ENCODE measurements at regions not wholly inside any gene's neighbourhood (a gene's known extent, or its start where the extent isn't known, plus 50 kb on each side); places are given as distances from the start of the nearest gene placed in this dataset.

DNA sequence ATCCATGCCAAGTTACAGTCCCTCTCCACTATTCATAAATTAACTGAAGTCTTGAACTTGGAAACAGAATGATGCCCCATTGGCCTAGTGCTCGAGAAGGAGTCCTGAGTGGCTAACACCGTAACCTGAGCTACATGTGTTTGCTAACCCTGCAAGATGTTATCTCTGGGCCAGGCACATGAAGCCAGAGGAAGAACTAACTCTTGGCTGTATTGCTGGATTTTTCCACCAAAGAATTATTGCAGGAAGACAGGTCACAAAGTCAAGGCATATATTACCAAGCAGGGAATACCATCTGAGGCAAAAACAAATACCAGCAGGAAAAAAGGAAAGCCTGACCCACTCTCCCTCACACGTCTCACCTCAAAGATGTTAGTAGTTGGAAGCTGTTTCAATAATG is 148.9 kb upstream of the PHACTR1 start:
- Histone ChIP-seq H3K9me3 (ENCODE audit: low read length) (no peaks in the 10 kb centered on the region), H3K27me3 (ENCODE audit: insufficient read depth, low read length) (no peaks in the 10 kb centered on the region), H3F3A (ENCODE audit: insufficient read depth, low read length) (no peaks in the 10 kb centered on the region), H3K4me3 (ENCODE audit: low read depth, low read length, poor library complexity, severe bottlenecking) (no peak overlapping the region), H3K27ac (ENCODE audit: low read depth, low read length, poor library complexity, severe bottlenecking) (no peak overlapping the region), H3K4me1 (ENCODE audit: insufficient read depth, low read length, severe bottlenecking) (no peaks in the 10 kb centered on the region), H4K20me1 (ENCODE audit: insufficient read depth, low read length) (no peaks in the 10 kb centered on the region), H3K9ac (ENCODE audit: low read length) (no peak overlapping the region), H3K36me3 (ENCODE audit: insufficient read depth, low read length) (no peaks in the 10 kb centered on the region), H3K79me2 (ENCODE audit: insufficient read depth, low read length) (no peaks in the 10 kb centered on the region), H3K4me2 (ENCODE audit: low read length) (no peak overlapping the region), H2AFZ (ENCODE audit: low read length) (no peak overlapping the region; the same call in 1 of the 2 replicates), H3K9me2 (ENCODE audit: low read depth, low read length) (no peaks in the 10 kb centered on the region)
- TF ChIP-seq, protein P1, sequence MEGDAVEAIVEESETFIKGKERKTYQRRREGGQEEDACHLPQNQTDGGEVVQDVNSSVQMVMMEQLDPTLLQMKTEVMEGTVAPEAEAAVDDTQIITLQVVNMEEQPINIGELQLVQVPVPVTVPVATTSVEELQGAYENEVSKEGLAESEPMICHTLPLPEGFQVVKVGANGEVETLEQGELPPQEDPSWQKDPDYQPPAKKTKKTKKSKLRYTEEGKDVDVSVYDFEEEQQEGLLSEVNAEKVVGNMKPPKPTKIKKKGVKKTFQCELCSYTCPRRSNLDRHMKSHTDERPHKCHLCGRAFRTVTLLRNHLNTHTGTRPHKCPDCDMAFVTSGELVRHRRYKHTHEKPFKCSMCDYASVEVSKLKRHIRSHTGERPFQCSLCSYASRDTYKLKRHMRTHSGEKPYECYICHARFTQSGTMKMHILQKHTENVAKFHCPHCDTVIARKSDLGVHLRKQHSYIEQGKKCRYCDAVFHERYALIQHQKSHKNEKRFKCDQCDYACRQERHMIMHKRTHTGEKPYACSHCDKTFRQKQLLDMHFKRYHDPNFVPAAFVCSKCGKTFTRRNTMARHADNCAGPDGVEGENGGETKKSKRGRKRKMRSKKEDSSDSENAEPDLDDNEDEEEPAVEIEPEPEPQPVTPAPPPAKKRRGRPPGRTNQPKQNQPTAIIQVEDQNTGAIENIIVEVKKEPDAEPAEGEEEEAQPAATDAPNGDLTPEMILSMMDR (IDR thresholded peaks at IDR 0.05; ENCODE audit: low read length): no peak
- TF ChIP-seq EZH2 (IDR thresholded peaks at IDR 0.05; ENCODE audit: borderline replicate concordance, low read length): no peak

DNA sequence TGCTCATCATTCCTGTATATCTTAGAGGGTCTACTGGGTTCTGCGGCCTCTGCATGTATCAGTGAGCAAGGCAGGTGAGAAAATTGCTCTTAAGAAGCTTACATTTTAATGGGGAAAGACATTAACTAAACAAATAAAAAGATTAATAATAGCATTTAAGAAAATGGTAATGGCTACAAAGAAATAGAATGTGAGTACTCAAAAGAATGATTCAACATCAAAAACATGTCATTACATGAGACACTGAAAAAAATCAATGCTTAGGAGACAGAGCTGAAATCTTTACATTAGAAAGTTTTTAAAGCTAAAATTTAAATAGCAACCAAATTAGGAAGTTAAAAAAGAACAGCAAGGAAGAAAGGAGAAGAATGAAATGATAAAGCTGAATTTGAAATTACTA is 146.9 kb upstream of the PHACTR1 start:
- no peaks in the 10 kb centered on the region for H3F3A ChIP-seq (ENCODE audit: insufficient read depth, low read length)
- H3K27me3 ChIP-seq (ENCODE audit: insufficient read depth, low read length): no peaks in the 10 kb centered on the region
- H3K79me2 ChIP-seq (ENCODE audit: insufficient read depth, low read length): no peaks in the 10 kb centered on the region
- no peak overlapping the region for H3K4me3 ChIP-seq (ENCODE audit: low read depth, low read length, poor library complexity, severe bottlenecking)
- no peak overlapping the region for H3K27ac ChIP-seq (ENCODE audit: low read depth, low read length, poor library complexity, severe bottlenecking)
- no peak overlapping the region; the same call in 1 of the 2 replicates for H2AFZ ChIP-seq (ENCODE audit: low read length)
- no peaks in the 10 kb centered on the region for H3K36me3 ChIP-seq (ENCODE audit: insufficient read depth, low read length)
- H3K4me2 ChIP-seq (ENCODE audit: low read length): no peak overlapping the region
- no peak overlapping the region for H3K9ac ChIP-seq (ENCODE audit: low read length)
- no peaks in the 10 kb centered on the region for H3K9me2 ChIP-seq (ENCODE audit: low read depth, low read length)
- TF ChIP-seq, protein P1 (IDR thresholded peaks at IDR 0.05; ENCODE audit: low read length): no peak
- no peak for TF ChIP-seq EZH2 (IDR thresholded peaks at IDR 0.05; ENCODE audit: borderline replicate concordance, low read length)
- no peaks in the 10 kb centered on the region for H4K20me1 ChIP-seq (ENCODE audit: insufficient read depth, low read length)
- H3K9me3 ChIP-seq (ENCODE audit: low read length): no peaks in the 10 kb centered on the region
- H3K4me1 ChIP-seq (ENCODE audit: insufficient read depth, low read length, severe bottlenecking): no peaks in the 10 kb centered on the region

DNA sequence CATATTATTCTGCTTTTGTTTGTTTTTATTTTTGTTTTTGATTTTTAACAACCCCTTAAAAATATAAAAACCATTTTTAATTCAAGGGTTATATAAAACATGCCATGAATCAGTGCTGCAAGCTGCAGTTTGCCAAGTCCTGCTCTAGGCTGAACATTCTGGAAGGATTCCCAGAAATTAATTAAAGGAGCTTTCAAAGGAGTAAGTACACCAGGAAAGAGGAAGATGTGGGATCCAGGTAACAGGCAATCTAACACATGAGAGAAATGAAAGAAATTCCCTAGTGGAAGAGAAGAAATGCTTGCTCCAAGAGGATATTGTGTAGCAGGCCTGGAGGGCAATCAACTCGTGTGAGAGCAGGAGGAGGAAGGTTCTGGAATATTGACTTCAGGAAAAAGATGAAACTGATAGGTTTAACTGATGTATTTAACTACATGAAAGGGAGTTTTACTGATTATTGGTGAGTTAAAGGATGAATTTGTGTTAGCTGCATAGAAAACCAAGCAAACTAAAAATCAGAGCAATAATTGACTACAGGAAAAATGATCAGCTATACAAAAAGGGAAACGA is 146.0 kb upstream of the PHACTR1 start:
- no peaks in the 10 kb centered on the region for H3K36me3 ChIP-seq (ENCODE audit: insufficient read depth, low read length)
- no peaks in the 10 kb centered on the region for H4K20me1 ChIP-seq (ENCODE audit: insufficient read depth, low read length)
- no peak overlapping the region for H3K4me2 ChIP-seq (ENCODE audit: low read length)
- H3K9ac ChIP-seq (ENCODE audit: low read length): no peak overlapping the region
- no peak overlapping the region for H2AFZ ChIP-seq (ENCODE audit: low read length)
- no peaks in the 10 kb centered on the region for H3K9me3 ChIP-seq (ENCODE audit: low read length)
- H3K4me1 ChIP-seq (ENCODE audit: insufficient read depth, low read length, severe bottlenecking): no peaks in the 10 kb centered on the region
- H3K9me2 ChIP-seq (ENCODE audit: low read depth, low read length): no peaks in the 10 kb centered on the region
- H3K27me3 ChIP-seq (ENCODE audit: insufficient read depth, low read length): no peaks in the 10 kb centered on the region
- no peak for TF ChIP-seq EZH2 (IDR thresholded peaks at IDR 0.05; ENCODE audit: borderline replicate concordance, low read length)
- TF ChIP-seq, protein P1 (IDR thresholded peaks at IDR 0.05; ENCODE audit: low read length): no peak
- H3K79me2 ChIP-seq (ENCODE audit: insufficient read depth, low read length): no peaks in the 10 kb centered on the region
- no peak overlapping the region for H3K27ac ChIP-seq (ENCODE audit: low read depth, low read length, poor library complexity, severe bottlenecking)
- no peaks in the 10 kb centered on the region for H3F3A ChIP-seq (ENCODE audit: insufficient read depth, low read length)
- no peak overlapping the region for H3K4me3 ChIP-seq (ENCODE audit: low read depth, low read length, poor library complexity, severe bottlenecking)
